HG02571 (cell line): ENCODE measurements at regions not wholly inside any gene's neighbourhood (a gene's known extent, or its start where the extent isn't known, plus 50 kb on each side); places are given as distances from the start of the nearest gene placed in this dataset.

Experiments
- ATAC-seq: cut with Tn5 transposase; IDR thresholded peaks from one replicate; pipeline ENCODE4 v1.9.1; 2021; ENCODE audit warnings: mild to moderate bottlenecking, moderate library complexity; ENCODE audit not compliant: unreplicated experiment

DNA sequence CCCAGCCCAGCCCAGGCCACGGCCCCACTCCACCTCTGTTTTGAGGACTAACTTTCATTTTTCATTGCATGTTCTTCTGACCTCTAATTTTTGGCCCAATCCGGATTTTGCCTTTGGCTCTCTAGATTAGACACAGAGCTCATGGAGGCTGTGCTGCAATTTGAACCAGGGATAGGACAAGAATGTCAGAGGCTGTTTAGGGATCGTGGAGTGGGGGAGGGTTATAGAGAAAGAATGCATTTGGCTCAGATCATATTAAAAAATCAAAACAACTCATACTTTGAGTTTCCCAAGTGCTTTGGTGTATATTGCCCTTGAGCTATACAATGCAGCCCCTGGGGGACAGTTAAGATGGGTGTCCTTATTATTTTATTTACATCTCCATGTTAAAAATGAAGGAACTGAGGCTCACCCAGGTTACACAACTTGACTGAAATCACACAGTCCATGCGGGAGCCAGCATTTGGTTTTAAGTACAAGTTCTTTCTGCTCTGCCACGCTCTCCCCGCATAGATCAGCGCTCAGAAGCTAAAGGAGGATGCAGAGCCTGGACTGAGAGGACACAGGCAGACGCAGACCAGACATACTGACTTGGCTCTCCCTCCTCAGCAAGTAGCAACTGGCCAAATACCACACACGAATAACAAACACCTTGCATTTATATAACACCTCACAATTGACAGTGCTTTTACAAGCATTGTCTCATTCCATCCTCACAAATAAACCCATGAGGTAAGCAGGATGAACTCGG, 126.4 kb upstream of the RAI14 start:
- ATAC-seq, result no peak

DNA sequence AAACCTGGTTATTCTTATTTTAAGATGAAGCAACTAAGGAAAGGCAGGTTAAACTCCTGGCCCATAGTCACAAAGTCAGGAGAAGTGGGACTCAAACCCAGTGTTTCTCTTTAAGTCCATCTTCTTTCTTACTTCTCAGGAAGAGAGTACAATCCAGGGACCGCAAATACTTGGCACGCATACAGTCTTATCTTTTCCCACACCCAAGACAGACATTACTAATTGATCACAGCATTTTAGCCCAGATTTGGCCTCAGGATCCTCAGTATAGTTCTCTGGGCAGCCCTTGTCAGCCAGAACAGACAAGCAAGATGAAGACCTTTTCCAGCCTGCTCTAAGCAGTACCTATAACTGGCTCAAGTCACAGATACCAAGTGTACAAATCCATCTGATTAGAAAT, 125.5 kb upstream of the RAI14 start:
- ATAC-seq, result no peak

DNA sequence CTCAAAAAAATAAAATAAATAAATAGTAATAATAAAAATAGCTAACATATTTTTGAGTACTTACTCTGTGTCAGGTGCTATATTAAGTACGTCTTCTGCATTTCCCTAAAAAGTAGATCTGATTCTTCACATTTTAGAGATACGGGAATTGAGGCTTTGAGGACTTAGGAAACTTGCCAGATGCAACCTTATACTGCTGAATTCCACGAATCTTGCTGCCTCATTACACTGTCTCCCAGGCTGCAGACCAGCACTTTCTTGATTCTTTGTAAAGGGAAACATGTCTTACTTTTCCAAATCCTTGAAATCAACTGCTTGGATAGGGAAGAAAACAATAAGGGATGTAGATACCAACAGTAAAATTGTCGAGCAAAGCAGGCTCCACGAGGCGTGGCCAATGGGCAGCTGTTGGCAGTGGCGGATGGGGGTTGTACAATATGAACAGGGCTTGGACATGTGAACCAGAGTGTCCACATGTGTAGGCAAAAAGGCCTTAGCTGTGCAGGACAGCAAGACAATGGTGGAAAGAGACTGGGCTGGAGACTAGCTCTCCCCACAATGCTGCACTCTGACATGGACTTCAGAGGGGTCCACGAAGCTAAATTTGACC, 124.3 kb upstream of the RAI14 start:
- ATAC-seq, result no peak

DNA sequence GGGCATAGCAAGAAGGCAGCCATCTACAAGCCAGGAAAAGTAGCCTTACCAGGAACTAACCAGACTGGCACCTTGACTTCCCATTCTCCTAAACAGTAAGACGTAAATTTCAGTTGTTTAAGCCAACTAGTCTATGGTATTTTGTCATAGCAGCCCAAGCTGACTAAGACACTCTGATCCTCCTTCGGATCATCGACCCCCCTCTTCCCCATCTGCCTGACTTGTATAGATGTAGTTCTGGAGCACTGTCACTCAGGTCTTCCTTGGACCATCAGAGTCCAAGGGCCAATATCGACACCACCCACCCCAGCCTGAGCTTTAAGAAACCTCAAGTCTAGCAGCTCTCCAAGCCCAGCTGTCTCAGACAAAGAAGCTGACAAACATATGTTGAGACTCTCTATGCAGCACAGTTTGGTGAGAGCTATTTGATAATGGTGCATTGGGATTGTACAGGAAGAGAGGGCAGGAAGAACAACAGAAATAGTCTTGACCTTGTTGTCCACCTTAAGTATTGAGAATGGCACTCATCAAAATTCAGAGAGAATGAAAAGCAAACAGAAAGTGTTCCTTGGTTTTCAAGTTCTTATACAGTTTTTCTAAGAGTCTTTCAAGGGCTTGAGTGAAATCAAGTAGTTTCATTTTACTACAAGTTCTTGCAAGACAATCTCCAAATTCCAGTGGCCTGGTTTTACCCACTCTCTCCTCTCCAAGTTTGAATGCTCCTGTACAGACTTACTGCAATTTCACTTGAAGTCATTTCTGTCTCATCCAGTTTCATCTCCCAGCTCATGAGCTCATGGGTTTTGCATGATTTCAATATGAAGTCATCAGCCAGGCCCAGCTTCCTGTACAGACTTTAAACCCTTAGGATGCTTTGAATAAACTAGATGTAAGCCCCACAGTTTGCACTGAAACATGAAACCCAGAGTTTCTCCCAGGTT, 122.3 kb upstream of the RAI14 start:
- ATAC-seq, result peak; percentile 87

DNA sequence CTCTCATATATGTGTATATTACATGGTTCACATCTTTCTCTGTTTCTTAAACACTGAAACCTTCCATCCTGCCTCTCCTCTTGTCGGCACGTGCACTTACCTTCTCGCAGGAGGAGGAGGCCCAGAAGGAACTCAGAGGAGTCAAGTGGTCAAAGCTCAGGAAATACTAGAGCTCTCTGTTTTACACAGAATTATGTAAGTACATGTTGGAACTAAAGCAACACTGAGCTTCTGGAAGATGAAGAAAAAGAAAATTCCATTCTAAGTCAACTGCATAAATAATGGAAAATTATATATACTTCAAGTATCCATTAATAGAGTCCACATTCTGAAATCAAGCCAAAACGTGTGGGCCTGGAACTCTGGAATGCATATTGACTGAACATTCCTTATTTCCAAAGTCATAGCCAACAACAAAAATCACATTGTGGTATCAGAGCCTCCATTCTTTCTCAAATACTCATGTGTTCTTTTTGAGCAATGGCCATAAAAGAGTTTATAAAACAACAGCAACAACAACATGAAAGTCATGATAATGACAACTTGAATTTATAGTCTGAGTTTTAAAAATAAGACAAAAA, 121.5 kb upstream of the RAI14 start:
- no peak for ATAC-seq

DNA sequence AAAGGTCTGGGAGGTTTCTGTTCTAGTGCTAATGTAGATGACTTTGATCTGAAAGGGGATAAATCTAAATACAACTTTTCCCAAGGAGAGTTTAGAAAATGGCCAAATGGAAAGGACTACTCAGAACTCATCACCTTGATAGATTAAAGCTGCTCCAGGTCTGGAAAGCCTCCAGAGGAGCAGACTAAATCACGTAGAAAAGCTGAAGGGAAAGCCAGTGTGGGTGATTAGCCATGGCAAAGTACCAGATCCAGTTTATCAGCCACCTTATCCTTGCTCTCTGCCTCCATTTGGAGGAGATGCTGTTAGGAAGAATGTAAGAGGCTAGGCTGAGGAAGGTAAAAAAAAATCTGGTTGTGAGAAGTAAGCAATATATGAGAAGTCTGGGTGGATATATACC, 120.7 kb upstream of the RAI14 start:
- ATAC-seq, result no peak

DNA sequence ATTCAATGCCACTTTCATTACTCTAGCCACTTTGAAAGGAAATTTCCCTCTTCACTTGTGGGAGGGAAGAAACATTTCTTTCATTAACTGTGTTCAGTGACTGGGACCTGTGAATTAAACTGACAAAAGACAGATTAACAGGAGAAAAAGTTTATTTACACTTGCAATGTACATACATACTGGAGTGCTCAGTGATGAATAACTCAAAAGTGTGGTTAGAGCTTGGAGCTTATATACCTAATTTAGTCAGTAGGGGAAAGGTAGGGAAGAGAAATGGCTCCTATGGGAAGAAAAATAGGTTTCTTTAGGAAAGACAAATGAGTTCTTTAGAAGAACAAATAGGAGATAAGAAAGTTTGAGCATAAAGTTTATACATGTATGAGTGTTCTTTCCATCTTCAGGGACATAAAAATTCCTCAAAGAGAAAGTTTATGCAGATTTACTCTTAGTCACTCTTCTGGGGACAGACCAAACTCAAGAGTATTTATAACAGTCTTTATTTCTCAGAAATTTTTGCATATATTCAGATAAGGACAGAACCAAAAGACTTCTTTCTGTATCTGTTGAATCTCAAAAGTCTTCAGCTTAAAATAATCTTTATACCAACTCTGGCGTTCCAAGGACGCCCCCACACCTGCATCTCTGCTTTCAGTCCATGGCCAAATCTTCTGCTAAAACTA, 120.0 kb upstream of the RAI14 start:
- ATAC-seq, result no peak

DNA sequence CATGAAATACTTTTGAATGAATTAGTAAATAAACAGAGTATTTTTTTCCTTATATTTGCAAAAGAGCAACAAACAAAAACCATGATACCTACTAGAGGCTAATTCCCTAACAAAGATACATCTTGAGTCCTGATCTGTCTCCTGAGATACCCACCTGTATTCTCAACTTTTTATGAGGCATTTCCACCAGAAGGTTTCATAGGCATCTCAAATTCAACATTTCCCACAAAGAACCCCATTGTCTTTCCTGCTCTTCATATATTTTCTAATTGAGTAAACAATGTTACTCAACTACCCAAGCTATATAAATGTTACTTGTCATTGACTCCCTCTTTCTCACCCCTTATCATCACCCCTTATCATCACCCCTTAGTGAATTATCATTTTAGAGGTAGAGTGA, 119.4 kb upstream of the RAI14 start:
- no peak for ATAC-seq

DNA sequence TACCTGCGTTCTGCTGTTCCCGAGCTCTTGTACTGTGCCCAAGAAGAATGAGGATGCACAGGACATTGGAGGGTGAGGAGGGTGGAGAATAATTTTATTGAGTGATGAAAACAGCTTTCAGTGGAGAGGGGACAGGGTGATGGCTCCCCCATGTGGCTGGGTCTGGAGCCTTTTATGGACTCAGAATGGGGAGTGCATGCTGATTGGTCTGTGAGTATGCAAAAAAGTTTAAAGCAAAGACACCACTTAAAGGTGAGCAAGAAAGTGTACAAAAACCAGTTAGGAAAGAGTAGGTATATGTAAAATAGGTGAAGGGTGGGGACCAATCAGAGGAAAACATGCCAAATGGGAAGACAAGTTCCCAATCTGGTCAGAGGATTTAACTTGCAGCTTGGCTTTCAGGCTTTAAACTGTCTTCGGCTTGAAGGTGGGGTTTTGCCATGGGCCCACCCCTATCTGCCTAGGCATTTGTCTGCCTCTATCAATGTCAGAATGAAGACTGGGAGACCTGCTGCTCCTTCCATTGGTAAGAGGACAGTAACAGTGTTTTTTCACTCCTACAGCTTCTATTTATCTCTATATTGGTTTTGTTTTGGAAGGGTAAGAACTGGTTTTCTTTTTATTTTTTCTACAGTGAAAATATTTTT, 118.0 kb upstream of the RAI14 start:
- ATAC-seq, result no peak

DNA sequence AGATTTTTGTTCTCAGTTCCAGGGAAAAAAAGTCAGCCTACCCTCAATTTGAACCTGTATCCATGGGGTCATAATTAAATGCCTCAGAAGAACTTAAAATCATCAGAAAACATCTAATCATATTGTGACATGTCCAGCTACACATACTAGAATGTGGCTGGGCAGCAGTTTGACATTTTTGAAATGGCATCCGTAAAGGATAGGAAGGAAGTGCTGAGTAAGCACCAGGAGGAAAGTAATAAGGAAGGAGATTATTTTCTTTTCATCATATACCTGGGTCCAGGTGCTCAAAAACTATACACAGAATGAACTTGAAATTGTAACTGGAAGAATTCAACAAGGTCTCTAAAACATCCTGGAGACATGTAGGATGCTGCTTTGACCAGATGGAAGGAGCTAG, 116.9 kb upstream of the RAI14 start:
- no peak for ATAC-seq

DNA sequence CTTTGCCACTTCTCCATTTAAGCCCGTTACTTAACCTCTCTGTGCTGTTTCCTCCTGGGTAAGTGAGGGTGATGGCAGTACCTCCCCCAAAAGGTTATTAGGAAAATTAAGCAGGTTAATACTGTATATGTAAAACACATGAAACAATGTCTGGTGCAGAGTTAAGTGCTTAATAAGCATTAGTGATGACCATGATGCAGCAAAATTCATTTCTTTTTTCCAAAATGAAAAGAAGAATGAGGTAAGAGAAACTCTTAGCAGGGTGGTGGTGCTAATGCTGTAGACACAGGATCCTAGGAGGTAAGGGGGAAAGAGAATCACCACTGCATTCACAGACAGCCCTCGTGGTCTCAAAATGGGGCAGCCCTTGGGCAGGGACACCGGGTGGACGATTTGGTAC, 115.1 kb upstream of the RAI14 start:
- ATAC-seq, result no peak

DNA sequence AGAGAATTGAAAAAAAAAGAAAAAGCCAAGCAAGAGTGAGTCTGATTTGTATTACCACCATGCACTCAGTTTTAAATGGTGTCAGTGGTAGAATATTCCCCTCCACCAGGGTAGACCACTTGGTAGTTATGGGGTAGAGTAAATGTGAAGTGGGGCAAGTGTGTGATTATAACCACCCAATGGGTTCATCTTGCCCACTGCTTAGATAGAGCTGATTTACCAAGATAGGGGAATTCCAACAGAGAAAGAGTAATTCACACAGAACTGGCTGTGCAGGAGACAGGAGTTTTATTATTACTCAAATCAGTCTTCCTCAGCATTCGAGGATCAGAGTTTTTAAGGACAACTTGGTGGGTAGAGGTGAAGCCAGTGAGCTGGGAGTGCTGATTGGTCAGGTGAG, 113.3 kb upstream of the RAI14 start:
- no peak for ATAC-seq

DNA sequence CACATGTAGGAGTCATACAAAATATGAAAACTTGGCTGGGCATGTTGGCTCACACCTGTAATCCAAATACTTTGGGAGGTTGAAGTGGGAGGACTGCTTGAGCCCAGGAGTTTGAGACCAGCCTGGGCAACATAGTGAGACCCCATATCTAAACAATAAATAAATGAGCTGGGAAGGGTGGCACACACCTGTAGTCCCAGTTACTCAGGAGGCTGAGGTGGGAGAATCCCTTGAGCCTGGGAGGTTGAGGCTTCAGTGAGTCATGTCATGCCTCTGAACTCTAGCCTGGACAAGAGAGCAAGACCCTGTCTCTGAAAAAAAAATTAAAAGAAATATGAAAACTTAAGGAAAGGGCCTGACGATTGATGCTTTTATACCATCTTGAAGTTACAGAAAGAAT, 112.4 kb upstream of the RAI14 start:
- no peak for ATAC-seq

DNA sequence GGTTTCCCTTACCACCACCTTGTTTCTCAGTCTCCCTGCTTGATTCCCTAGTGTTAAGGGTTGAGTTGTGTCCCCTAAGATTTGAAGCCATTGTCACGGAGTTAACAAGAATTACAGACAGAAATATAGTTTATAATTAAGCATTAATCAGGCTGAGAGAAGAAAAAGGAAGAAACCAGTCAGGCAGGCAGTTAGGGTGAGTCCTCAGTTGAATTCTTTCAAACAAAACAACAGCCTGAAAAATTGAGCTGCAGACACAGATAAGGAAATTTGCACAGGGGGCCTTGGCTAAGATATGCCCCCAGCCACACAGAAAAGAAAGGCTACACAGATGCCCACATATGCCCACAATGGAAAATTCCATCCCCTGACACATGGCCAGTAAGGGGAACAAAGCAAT, 111.7 kb upstream of the RAI14 start:
- ATAC-seq, result no peak

DNA sequence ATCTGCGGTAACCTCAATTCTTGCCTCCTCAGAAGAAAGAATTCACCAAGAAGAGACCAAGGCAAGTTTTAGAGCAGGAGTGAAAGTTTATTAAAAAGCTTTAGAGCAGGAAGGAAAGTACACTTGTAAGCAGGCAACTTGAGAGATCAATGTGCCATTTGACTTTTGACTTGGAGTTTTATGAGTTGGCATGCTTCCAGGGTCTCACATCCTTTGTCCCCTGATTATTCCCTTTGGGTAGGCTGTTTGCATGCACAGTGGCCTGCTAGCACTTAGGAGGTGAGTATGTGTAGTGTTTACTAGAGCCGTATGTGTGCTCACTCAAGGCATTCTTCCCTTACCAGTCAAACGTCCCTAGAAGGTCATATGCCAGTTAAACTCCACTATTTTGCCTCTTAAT, 111.0 kb upstream of the RAI14 start:
- ATAC-seq, result no peak

DNA sequence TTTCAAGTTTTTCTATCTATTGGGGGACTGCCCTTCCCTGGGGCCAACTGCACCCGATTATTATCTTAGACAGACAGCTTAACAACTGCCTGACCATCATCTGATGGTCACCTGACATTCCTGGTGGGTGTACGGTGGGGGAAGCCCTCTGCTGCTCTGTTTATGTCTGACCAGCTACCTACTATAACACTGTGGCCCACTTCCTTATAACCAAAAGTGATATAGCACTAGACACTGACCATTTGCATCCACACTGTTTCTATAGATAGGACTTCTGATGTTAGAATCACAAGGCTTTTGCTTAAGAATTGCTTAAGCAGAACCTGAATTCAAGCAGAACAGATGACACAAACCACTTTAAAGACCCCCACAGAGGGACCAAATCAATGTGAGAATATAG, 110.5 kb upstream of the RAI14 start:
- ATAC-seq, result no peak

DNA sequence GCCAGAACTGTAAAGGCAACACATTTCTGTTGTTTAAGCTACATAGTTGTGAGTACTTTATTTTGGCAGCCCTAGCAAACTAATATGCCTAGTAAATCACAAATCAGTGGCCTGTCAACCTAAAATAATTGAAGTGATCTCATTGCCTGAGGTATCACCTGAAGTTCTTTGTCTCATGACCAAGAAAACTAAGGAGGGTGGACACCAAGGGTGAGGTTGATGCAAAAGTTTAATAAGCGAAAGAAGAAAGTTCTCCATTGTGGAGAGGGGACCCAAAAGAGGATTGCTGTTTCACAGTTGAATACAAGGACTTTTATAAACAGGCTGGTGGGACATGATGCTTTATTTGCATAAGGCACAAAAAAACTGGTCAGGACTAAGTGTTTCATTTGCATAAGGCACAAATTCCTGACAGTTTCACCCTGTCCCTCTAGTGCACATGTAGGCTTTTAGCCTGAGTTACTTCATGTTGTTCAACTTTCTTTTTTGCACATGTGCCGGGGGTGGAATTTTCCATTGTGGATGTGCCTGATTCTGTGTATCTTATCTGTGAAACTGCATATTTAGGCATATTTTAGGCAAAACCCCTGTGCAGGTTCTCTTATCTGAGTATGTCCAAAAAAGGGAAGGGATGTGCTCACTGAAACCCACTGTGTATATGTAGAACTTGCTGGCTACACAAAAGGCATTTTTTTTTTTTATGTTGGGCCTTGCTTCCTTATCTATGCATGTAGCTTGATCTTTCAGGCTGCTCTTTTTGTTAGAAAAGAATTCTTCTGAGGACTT, 108.6 kb upstream of the RAI14 start:
- no peak for ATAC-seq

DNA sequence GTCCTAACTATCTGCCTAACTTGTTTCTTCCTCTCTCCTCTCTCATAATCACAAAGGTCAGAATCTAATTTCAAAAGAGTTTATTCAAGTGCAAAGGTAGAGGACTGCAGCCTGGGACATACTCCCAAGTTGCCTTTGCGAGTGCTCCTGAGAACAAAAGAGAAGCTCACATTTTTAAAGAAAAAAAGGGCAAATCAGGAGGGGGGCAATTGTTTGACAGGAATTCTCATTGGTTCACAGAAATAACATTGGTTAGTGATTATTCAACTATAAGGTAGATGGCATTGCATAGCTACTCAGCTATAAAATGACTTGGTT, 108.1 kb upstream of the RAI14 start:
- ATAC-seq, result no peak

DNA sequence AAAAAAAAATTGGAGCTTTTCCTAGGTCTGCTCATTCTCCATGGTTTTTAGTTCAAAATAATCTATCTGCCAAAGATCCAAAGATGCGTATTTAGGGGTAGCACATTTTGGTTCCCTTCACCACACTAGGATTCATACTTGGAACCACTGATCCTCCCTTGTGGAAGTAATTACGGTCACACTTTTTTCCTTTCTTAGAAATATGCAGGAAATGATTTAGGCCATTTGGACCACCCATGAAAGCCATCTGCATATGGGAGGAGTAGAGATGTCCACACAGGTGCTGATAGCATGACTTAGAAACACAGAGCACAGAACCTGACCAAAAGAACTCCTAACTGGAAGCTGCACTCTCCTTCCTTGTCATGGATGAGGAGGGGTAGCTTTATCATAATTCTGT, 105.9 kb upstream of the RAI14 start:
- no peak for ATAC-seq

DNA sequence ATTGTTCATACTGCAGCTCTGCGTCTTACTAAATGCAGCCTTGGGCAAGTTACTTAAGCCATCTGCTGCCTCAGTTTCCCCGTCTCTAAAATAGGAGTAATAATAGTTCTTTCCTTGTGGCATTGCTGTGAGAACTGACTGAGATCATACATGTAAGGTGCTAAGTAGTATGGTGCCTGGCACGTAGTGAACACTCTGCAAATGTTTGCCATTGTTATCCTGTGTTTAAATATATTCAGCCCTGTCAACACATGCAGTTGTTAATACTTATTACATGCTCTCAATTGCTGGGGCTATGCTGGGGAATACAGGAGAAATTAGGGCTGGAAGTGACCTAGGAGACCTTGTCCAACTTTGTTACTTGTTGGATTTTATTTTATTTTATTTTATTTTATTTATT, 105.2 kb upstream of the RAI14 start:
- no peak for ATAC-seq
